Peyer's patch (tissue), 4 donors: ENCODE measurements at regions not wholly inside any gene's neighbourhood (a gene's known extent, or its start where the extent isn't known, plus 50 kb on each side); places are given as distances from the start of the nearest gene placed in this dataset.

Experiments used
- POLR2A ChIP-seq, 2 donors: fragments of 450-650 bp; IDR thresholded peaks; one replicate each; pipeline ENCODE4 v1.5.1; 2017; ENCODE audit warnings: antibody characterized with exemption in 2 of 2, mild to moderate bottlenecking in 2 of 2, moderate library complexity in 2 of 2
- TF ChIP-seq, protein P1 (sequence below), 6 experiments: fragments of 450-650 bp in 4 of 6; fragments of 200-600 bp in 2 of 6; sonication (generic) in 1 of 6; IDR thresholded peaks; one replicate each; pipeline ENCODE4 v1.5.1; 2017 to 2019; ENCODE audit warnings: antibody characterized with exemption in 6 of 6, mild to moderate bottlenecking in 3 of 6, moderate library complexity in 1 of 6

- TF ChIP-seq, protein P1, sequence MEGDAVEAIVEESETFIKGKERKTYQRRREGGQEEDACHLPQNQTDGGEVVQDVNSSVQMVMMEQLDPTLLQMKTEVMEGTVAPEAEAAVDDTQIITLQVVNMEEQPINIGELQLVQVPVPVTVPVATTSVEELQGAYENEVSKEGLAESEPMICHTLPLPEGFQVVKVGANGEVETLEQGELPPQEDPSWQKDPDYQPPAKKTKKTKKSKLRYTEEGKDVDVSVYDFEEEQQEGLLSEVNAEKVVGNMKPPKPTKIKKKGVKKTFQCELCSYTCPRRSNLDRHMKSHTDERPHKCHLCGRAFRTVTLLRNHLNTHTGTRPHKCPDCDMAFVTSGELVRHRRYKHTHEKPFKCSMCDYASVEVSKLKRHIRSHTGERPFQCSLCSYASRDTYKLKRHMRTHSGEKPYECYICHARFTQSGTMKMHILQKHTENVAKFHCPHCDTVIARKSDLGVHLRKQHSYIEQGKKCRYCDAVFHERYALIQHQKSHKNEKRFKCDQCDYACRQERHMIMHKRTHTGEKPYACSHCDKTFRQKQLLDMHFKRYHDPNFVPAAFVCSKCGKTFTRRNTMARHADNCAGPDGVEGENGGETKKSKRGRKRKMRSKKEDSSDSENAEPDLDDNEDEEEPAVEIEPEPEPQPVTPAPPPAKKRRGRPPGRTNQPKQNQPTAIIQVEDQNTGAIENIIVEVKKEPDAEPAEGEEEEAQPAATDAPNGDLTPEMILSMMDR (IDR thresholded peaks at IDR 0.05) = no peak
- no peak for TF ChIP-seq POLR2A (IDR thresholded peaks at IDR 0.05)
These were observed 118.4 kb upstream of the DAPK1 start for GRCh38 chr9:87379300-87379699.
